ENCODE measurements at regions not wholly inside any gene's neighbourhood (a gene's known extent, or its start where the extent isn't known, plus 50 kb on each side); places are given as distances from the start of the nearest gene placed in this dataset.

GRCh38 chr5:8576178-8576577 is 707.2 kb downstream of the MTRR start:
- no peak for TF ChIP-seq CTCF (IDR thresholded peaks at IDR 0.05)
- no peak for TF ChIP-seq EP300 (IDR thresholded peaks at IDR 0.05; ENCODE audit: low read depth)
- no peak for TF ChIP-seq POLR2A (IDR thresholded peaks at IDR 0.05)
- TF ChIP-seq POLR2AphosphoS5 (IDR thresholded peaks at IDR 0.05), result no peak

Measured in transverse colon (tissue), 4 donors.